BJ (cell line): ENCODE measurements at regions not wholly inside any gene's neighbourhood (a gene's known extent, or its start where the extent isn't known, plus 50 kb on each side); places are given as distances from the start of the nearest gene placed in this dataset.

ENCODE experiments used
- CTCF ChIA-PET: fragments of 350-600 bp; formaldehyde crosslinking; extraction: SDS; loops from one replicate; lab custom pipeline; 2021; ENCODE audit warnings: antibody characterized with exemption, inconsistent platforms; lab: Yijun Ruan, JAX
- POLR2A ChIA-PET: fragments of 300-600 bp; sonication (Branson Sonifier 250); formaldehyde crosslinking; extraction: SDS; loops from one replicate; lab custom pipeline; 2021; ENCODE audit warnings: antibody characterized with exemption; lab: Charles Lee
- DNase-seq: peaks from one replicate; pipeline ENCODE4 v3.0.0-alpha.2; 2011; ENCODE audit warnings: low read depth
- H3K27me3 ChIP-seq: 2 replicates; pipeline ENCODE4 v1.6.0; 2011; ENCODE audit warnings: low read length; ENCODE audit not compliant: control insufficient read depth, insufficient read depth
- H3K36me3 ChIP-seq: 2 replicates; pipeline ENCODE4 v1.5.1; 2011; ENCODE audit warnings: low read length; ENCODE audit not compliant: control insufficient read depth, insufficient read depth
- H3K4me3 ChIP-seq: 2 replicates; pipeline ENCODE4 v1.5.1; 2011; ENCODE audit warnings: low read depth, mild to moderate bottlenecking, control low read depth, low read length
- CTCF ChIP-seq: IDR thresholded peaks from 2 replicates; pipeline ENCODE4 v1.5.1; 2011; ENCODE audit warnings: low read depth, mild to moderate bottlenecking, control low read depth, inconsistent platforms, low read length, moderate library complexity; ENCODE audit not compliant: insufficient read depth

- no peak for TF ChIP-seq CTCF
- ChIA-PET POLR2A (no interaction called here), CTCF (no interaction called here)
Measured at GRCh38 chr14:42000450-42000849, 393.8 kb downstream of the LRFN5 start.

GRCh38 chr14:41993687-41994086, 387.0 kb downstream of the LRFN5 start:
- POLR2A ChIA-PET: no interaction called here
- no peaks in the 10 kb centered on the region for H3K36me3 ChIP-seq
- H3K4me3 ChIP-seq: no peak overlapping the region
- H3K27me3 ChIP-seq: no peaks in the 10 kb centered on the region
- TF ChIP-seq CTCF: no peak
- CTCF ChIA-PET: no interaction called here
- no peak for DNase-seq

More at GRCh38 chr14:42000450-42000849, 393.8 kb downstream of the LRFN5 start:
- H3K36me3 ChIP-seq: no peaks in the 10 kb centered on the region
- H3K4me3 ChIP-seq: no peak overlapping the region
- no peaks in the 10 kb centered on the region for H3K27me3 ChIP-seq
- DNase-seq: no peak

DNA sequence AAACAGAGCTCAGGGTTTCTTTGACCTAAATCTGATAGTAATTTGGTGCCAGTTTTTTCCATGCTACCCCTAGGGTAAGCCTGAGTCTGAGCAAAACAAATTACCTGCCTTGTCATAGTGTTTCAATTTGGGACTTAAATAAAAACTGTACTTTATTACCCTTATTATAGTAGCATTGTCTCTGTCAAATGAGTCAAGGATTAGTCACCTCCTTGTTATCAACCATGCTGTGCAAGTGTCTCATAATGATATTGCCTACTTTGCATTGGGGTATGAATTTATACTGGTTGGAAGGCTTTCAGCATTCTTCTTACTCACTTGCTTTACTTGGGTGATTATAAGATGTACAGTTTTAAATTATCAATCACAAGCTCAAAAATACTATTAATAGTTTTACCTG, 380.0 kb downstream of the LRFN5 start:
- Histone ChIP-seq H3K27me3 (no peaks in the 10 kb centered on the region), H3K36me3 (no peaks in the 10 kb centered on the region), H3K4me3 (no peak overlapping the region)
- DNase-seq: no peak
- CTCF ChIA-PET: interaction anchor here (0.6 kb wide), 1 partner anchor 667 kb away, joined by 3 read pairs; no protein-coding TSS in a partner anchor
- no peak for TF ChIP-seq CTCF
- POLR2A ChIA-PET: no interaction called here

DNA sequence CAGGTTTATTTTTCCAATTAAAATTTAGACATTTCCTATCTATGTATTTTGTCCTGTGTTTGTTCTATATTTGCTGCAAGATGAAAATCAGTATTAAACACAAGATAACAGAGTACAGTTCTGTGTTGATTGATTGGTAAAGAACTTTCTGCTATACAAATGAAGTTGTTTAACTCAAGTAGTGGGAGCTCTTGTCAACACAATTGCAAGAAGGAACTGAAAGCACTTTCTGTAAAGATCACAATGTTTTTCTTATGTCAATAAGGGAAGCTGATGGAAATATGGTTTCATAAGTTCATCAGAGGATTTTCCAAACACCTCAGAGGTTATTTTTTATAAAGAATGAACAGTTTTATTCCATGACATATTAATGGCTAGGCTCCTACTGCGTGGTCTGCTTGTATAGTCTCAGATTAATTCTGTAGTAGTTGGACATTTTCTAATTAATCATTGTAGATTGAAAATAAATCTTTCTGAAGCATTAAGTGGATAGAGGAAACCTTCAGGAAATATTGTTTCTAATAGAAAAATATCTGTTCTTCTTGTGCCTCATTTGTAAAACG, 379.5 kb downstream of the LRFN5 start:
- H3K27me3 ChIP-seq: no peaks in the 10 kb centered on the region
- no peak overlapping the region for H3K4me3 ChIP-seq
- no peaks in the 10 kb centered on the region for H3K36me3 ChIP-seq
- TF ChIP-seq CTCF: no peak
- DNase-seq: no peak
- CTCF ChIA-PET: no interaction called here
- POLR2A ChIA-PET: no interaction called here

DNA sequence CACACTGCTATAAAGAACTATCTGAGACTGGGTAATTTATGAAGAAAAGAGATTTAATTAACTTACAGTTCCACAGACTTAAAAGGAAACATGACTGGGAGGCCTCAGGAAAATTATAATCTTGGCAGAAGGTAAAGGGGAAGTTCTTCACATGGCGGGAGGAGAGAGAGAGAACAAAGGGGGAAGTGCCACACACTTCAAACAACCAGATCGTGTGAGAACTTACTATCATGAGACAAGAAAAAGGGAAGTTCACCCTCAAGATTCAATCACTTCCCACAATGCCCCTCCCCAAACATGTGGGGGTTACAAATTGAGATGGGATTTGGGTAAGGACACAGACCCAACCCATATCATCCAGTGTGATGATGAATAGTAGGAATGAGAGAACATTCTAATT, 366.5 kb downstream of the LRFN5 start:
- ChIA-PET POLR2A (no interaction called here), CTCF (no interaction called here)
- no peak for DNase-seq
- H3K27me3 ChIP-seq: no peaks in the 10 kb centered on the region
- TF ChIP-seq CTCF: no peak
- H3K4me3 ChIP-seq: no peak overlapping the region
- no peaks in the 10 kb centered on the region for H3K36me3 ChIP-seq
